ENCODE measurements at regions not wholly inside any gene's neighbourhood (a gene's known extent, or its start where the extent isn't known, plus 50 kb on each side); places are given as distances from the start of the nearest gene placed in this dataset.

- TF ChIP-seq PRDM10 (IDR thresholded peaks at IDR 0.05; ENCODE audit: partially characterized antibody) = peak; percentile 98
- TF ChIP-seq RREB1 (CRISPR knock-in tag; IDR thresholded peaks at IDR 0.05) = peak; percentile 36; the same call in 1 of the 2 replicates
- TF ChIP-seq MEF2D (tag; conservative IDR thresholded peaks at IDR 0.05; ENCODE audit: low read depth) = peak; percentile 36; the same call in 1 of the 2 replicates
- no peak for TF ChIP-seq ZNF830 (CRISPR knock-in tag; IDR thresholded peaks at IDR 0.05)
- no peak for TF ChIP-seq TFAM (CRISPR knock-in tag; conservative IDR thresholded peaks at IDR 0.05)
- no peak for TF ChIP-seq PPARD (CRISPR knock-in tag; IDR thresholded peaks at IDR 0.05)
- TF ChIP-seq HINFP (tag; conservative IDR thresholded peaks at IDR 0.05; ENCODE audit: low read depth) = no peak
- TF ChIP-seq SMARCA4 (IDR thresholded peaks at IDR 0.05) = peak; percentile 94
- TF ChIP-seq GATAD2A (IDR thresholded peaks at IDR 0.05) = peak; percentile 59; the same call in 1 of the 2 replicates
- TF ChIP-seq HDAC1 (IDR thresholded peaks at IDR 0.05) = peak; percentile 31 to 98; a peak in 3 of 4 replicates
- TF ChIP-seq E2F6 (IDR thresholded peaks at IDR 0.05; ENCODE audit: borderline replicate concordance in 1 of 2, extremely low read depth in 1 of 2, insufficient read depth in 1 of 2, insufficient read length in 1 of 2, low read depth in 1 of 2, low read length in 1 of 2, poor library complexity in 1 of 2, severe bottlenecking in 1 of 2) = peak; percentile 50 to 79
- TF ChIP-seq ZFX (CRISPR knock-in tag; IDR thresholded peaks at IDR 0.05) = peak; percentile 87
- peak; percentile 95 for TF ChIP-seq EP300 (IDR thresholded peaks at IDR 0.05; ENCODE audit: low read length)
- peak; percentile 62; the same call in 1 of the 2 replicates for TF ChIP-seq ZNF239 (CRISPR knock-in tag; IDR thresholded peaks at IDR 0.05)
Observed at GRCh38 chr1:54464477-54465146, 58.4 kb upstream of the SSBP3 start (continued).

Data from K562 (cell line).